Immature natural killer cell (primary cell): ENCODE measurements at regions not wholly inside any gene's neighbourhood (a gene's known extent, or its start where the extent isn't known, plus 50 kb on each side); places are given as distances from the start of the nearest gene placed in this dataset.

ENCODE experiments used
- DNase-seq, 3 donors: peaks; one replicate each; pipeline ENCODE4 v3.0.0; 2022; ENCODE audit warnings: mixed read lengths in 1 of 3
- H3K27ac Mint-ChIP-seq, 6 donors: one replicate each; pipeline ENCODE4 v1.8.0; 2020; ENCODE audit warnings: mixed read lengths in 6 of 6, mild to moderate bottlenecking in 5 of 6, inconsistent platforms in 4 of 6, moderate library complexity in 3 of 6
- H3K27me3 Mint-ChIP-seq, 3 donors: one replicate each; pipeline ENCODE4 v1.8.0; 2020 to 2021; ENCODE audit warnings: low read depth in 3 of 3, mild to moderate bottlenecking in 3 of 3, mixed read lengths in 3 of 3, moderate library complexity in 3 of 3, inconsistent platforms in 1 of 3
- H3K36me3 Mint-ChIP-seq, 3 donors: one replicate each; pipeline ENCODE4 v1.8.0; 2020; ENCODE audit warnings: mixed read lengths in 3 of 3, inconsistent platforms in 2 of 3, mild to moderate bottlenecking in 2 of 3
- H3K4me1 Mint-ChIP-seq, 2 donors: one replicate each; pipeline ENCODE4 v1.8.0; 2020; ENCODE audit warnings: inconsistent platforms in 2 of 2, mild to moderate bottlenecking in 2 of 2, mixed read lengths in 2 of 2, moderate library complexity in 1 of 2
- H3K4me3 Mint-ChIP-seq, 5 donors: one replicate each; pipeline ENCODE4 v1.8.0; 2020; ENCODE audit warnings: mild to moderate bottlenecking in 5 of 5, mixed read lengths in 5 of 5, inconsistent platforms in 3 of 5, moderate library complexity in 3 of 5
- H3K9me3 Mint-ChIP-seq, 6 donors: one replicate each; pipeline ENCODE4 v1.8.0; 2020; ENCODE audit warnings: mild to moderate bottlenecking in 6 of 6, mixed read lengths in 6 of 6, inconsistent platforms in 4 of 6, moderate library complexity in 3 of 6

- Mint-ChIP-seq H3K27me3 (peaks cover 0 to 2% (median 0%) of the 10 kb centered on the region in 3 donors), H3K4me3 (no peak overlapping the region)
- DNase-seq = no peak
Measured at GRCh38 chr3:156620901-156621300, 53.5 kb upstream of the TIPARP start.

GRCh38 chr3:156620260-156620659 lies 54.1 kb upstream of the TIPARP start:
- Mint-ChIP-seq H3K9me3 (no peaks in the 10 kb centered on the region), H3K27ac (no peak overlapping the region), H3K4me1 (no peaks in the 10 kb centered on the region), H3K36me3 (no peaks in the 10 kb centered on the region), H3K27me3 (peaks cover 0 to 2% (median 0%) of the 10 kb centered on the region in 3 donors), H3K4me3 (no peak overlapping the region)
- no peak for DNase-seq

More at GRCh38 chr3:156620901-156621300, 53.5 kb upstream of the TIPARP start:
- Mint-ChIP-seq H3K27ac (no peak overlapping the region), H3K9me3 (no peaks in the 10 kb centered on the region), H3K4me1 (no peaks in the 10 kb centered on the region), H3K36me3 (no peaks in the 10 kb centered on the region)

DNA sequence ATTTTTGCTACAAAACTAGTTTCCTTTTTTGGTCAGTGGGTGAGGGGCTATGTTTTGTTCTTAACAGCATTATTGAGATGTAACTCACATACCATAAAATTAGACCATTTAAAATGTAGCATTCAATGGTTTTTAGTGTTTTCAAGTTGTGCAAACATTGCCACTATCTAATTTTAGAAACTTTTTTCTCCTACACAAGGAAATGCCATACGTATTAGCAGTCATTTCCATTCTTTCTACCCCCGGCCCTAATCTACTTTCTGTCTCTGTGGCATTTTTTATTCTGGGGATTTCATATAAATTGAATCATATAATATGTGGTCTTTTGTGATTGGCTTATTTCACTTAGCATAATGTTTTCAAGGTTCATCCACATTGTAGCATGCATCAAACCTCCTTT lies 55.0 kb upstream of the TIPARP start:
- Mint-ChIP-seq H3K4me3 (no peak overlapping the region), H3K27me3 (peaks cover 0 to 2% (median 0%) of the 10 kb centered on the region in 3 donors), H3K4me1 (no peaks in the 10 kb centered on the region), H3K27ac (no peak overlapping the region), H3K9me3 (no peaks in the 10 kb centered on the region), H3K36me3 (no peaks in the 10 kb centered on the region)
- DNase-seq = no peak

DNA sequence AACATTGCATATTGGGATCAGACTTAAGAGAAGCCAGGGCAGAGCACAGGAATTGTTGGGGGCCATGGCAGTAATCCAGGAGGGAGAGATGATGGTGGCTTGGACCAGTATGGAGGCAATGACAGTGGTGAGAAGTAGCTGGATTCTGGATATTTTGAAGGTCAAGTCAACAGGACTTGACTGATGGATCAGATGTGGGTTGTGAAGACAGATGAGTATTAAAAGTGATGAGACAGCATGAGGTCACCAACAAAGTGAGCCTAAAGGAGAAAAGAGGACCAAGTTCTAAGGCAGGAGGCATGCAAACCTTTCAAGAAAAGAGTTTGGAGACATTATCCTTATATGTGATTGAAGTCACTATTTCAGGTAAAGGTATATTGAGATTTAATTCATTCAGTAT lies 56.6 kb upstream of the TIPARP start:
- Mint-ChIP-seq H3K27me3 (peaks cover 0 to under 1% (median 0%) of the 10 kb centered on the region in 3 donors), H3K9me3 (no peaks in the 10 kb centered on the region), H3K4me3 (no peak overlapping the region), H3K36me3 (no peaks in the 10 kb centered on the region), H3K4me1 (no peaks in the 10 kb centered on the region), H3K27ac (no peak overlapping the region)
- no peak for DNase-seq

- no peak for DNase-seq
- no peaks in the 10 kb centered on the region for H3K9me3 Mint-ChIP-seq
- H3K27me3 Mint-ChIP-seq = no peaks in the 10 kb centered on the region
Measured at GRCh38 chr3:156617145-156617544, 57.2 kb upstream of the TIPARP start.

DNA sequence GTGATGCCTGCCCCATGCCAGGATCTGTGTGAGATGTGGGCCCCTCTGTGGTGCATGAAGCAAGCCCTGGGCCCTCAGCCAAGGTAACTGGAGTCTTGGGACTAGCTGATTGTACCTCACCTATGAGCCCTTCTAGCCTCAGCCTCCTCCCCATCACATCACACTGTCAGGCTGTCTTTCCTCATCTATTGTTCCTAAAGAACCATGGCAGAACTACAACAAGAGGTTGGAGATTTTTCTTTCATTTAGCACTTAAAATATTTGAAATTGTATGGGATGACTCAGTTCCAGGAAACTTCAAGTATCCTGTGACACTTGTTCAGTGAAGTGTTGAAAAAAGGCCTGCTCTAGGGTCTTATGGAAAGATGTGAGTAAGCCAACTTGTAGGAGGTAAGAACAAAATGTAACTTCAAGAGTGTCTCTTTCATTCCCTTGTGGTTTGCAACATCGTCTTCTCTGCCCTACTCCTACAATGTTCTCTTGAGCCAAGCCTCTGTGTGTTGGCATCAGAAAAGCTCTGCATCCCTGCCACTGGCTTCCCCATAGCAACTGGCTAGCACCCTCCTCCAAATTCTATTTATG lies 58.7 kb upstream of the TIPARP start:
- Mint-ChIP-seq H3K36me3 (no peaks in the 10 kb centered on the region), H3K27me3 (no peaks in the 10 kb centered on the region), H3K9me3 (no peaks in the 10 kb centered on the region), H3K4me1 (no peaks in the 10 kb centered on the region), H3K4me3 (no peak overlapping the region), H3K27ac (no peak overlapping the region)
- DNase-seq = no peak

More at GRCh38 chr3:156617145-156617544, 57.2 kb upstream of the TIPARP start:
- Mint-ChIP-seq H3K27ac (no peak overlapping the region), H3K4me1 (no peaks in the 10 kb centered on the region), H3K36me3 (no peaks in the 10 kb centered on the region), H3K4me3 (no peak overlapping the region)

GRCh38 chr3:156614642-156615511 lies 59.5 kb upstream of the TIPARP start:
- H3K9me3 Mint-ChIP-seq = no peaks in the 10 kb centered on the region
- no peak overlapping the region for H3K27ac Mint-ChIP-seq
- no peaks in the 10 kb centered on the region for H3K36me3 Mint-ChIP-seq

DNA sequence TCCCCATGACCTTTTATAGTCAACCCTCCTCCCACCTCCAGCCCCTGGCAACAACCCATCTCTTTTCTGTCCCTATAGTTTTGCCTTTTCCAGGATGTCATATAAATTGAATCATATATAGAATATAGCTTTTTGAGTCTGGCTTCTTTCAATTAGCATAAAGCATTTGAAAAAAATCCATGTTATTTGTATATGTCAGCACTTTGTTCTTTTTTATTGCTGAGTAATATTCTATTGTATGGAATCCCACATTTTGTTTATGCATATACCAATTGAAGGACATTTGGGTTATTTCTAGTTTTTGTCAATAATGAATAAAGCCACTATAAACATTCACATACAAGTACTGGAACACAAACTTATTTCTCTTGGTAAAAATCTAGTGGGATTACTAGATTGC lies 58.0 kb upstream of the SSR3 start:
- H3K4me1 Mint-ChIP-seq = no peaks in the 10 kb centered on the region
- H3K36me3 Mint-ChIP-seq = no peaks in the 10 kb centered on the region
- H3K27ac Mint-ChIP-seq = no peak overlapping the region
- DNase-seq = no peak
- peaks cover 0 to 3% (median 2%) of the 10 kb centered on the region in 3 donors for H3K27me3 Mint-ChIP-seq
- H3K9me3 Mint-ChIP-seq = no peaks in the 10 kb centered on the region
- no peak overlapping the region for H3K4me3 Mint-ChIP-seq

More at GRCh38 chr3:156614642-156615511, 59.5 kb upstream of the TIPARP start:
- H3K4me1 Mint-ChIP-seq = no peaks in the 10 kb centered on the region
- DNase-seq = no peak
- H3K27me3 Mint-ChIP-seq = peaks cover 0 to 3% (median 0%) of the 10 kb centered on the region in 3 donors
- no peak overlapping the region for H3K4me3 Mint-ChIP-seq

DNA sequence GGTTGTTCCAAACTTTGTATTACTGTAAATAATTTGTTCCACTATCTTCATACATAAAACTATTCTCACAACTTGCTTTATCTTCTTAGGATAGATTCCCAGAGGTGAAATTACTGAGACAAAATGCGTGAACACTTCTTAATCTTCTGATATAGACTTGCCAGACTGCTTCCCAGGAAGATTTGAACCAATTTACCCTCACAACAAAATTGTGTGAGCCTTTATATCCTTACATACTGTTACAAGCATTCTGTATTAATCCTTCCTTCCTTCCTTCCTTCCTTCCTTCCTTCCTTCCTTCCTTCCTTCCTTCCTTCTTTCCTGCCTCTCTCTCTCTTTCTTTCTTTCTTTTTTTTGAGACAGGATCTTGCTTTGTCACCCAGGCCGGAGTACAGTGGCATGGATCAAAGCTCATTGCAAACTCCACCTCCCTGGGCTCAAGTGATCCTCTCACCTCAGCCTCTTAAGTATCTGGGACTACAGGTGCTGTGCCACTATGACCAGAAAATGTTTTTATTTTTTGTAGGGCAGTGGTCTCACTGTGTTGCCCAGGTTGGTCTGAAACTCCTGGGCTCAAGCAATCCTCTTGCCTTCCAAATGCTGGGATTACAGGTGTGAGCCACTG lies 57.1 kb upstream of the SSR3 start:
- no peak overlapping the region for H3K4me3 Mint-ChIP-seq
- no peak overlapping the region for H3K27ac Mint-ChIP-seq
- peaks cover 0 to 2% of the 10 kb centered on the region in 2 donors for H3K4me1 Mint-ChIP-seq
- H3K9me3 Mint-ChIP-seq = no peaks in the 10 kb centered on the region
- no peak for DNase-seq
- no peaks in the 10 kb centered on the region for H3K36me3 Mint-ChIP-seq
- H3K27me3 Mint-ChIP-seq = peaks cover 0 to 5% (median 3%) of the 10 kb centered on the region in 3 donors

- Mint-ChIP-seq H3K27ac (no peak overlapping the region), H3K9me3 (no peaks in the 10 kb centered on the region), H3K4me1 (peaks cover 4 to 15% of the 10 kb centered on the region in 2 donors), H3K4me3 (no peak overlapping the region), H3K36me3 (no peaks in the 10 kb centered on the region), H3K27me3 (peaks cover 6 to 7% (median 7%) of the 10 kb centered on the region in 3 donors)
- no peak for DNase-seq
Measured at GRCh38 chr3:156610154-156610553, 55.2 kb upstream of the SSR3 start.

GRCh38 chr3:156609546-156609945 lies 54.6 kb upstream of the SSR3 start:
- Mint-ChIP-seq H3K27me3 (peaks cover 6 to 9% (median 7%) of the 10 kb centered on the region in 3 donors), H3K4me3 (no peak overlapping the region), H3K9me3 (no peaks in the 10 kb centered on the region), H3K36me3 (no peaks in the 10 kb centered on the region), H3K27ac (no peak overlapping the region), H3K4me1 (peaks cover 4 to 15% of the 10 kb centered on the region in 2 donors)
- DNase-seq = no peak

DNA sequence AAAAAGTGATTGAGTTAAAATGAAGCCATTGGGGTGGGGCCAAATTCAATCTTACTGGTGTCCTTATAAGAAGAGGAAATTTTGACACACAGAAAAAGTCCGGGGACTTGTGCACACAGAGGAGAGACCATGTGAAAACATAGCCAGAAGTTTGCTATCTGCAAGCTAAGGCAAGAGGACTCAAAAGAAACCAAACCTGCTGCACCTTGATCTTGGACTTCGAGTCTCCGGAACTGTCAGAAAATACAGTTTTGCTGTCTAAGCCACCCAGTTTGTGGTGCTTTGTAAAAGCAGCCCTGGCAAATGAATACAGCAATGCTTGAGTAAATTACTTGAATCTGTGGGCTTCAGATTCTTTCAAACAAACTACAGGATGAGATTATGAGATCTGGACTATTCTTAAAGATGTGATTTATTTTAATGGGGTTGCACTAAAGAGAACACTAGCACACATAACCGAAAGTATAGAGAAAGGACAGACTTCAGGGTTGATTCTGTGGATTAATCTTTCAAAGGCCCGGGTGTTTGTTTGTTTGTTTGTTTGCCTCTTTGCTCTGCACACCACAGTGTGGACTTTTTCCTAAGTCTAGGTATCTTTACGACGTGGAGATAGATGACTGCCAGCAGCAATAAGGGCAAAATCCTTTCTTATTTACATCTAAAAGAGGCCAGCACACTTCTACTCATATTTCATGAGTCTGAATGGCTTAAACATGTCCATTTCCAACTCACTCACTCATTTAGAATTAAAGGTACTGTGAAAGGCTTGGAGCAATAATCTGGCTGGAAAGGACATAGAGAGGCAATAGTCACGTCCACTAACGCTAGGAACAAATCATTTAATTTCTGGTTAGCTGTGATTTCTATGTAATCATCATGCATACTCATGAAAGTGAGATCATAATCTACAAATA lies 53.9 kb upstream of the SSR3 start:
- Mint-ChIP-seq H3K4me3 (no peak overlapping the region), H3K36me3 (no peaks in the 10 kb centered on the region), H3K27ac (no peak overlapping the region), H3K4me1 (peaks cover 4 to 15% of the 10 kb centered on the region in 2 donors), H3K27me3 (peaks cover 6 to 9% (median 7%) of the 10 kb centered on the region in 3 donors), H3K9me3 (no peaks in the 10 kb centered on the region)
- no peak for DNase-seq

DNA sequence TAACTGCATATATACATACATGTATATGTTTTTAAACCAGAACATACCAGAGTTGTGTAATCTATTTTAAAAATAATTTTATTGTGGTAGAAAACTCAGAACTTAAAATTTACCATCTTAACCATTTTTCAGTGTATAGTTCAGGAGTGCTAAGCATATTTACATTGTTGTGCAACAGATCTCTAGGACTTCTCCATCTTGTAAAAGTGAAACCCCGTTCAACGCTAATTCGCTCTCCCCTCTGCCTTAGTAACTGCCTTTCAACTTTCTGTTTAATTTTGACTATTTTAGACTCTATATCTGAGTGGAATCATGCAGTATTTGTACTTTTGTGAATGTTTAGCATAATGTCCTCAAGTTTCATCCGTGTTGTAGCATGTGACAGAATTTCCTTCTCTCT lies 51.8 kb upstream of the SSR3 start:
- Mint-ChIP-seq H3K4me3 (peak overlapping the region; percentile 36 to 88 (median 80)), H3K9me3 (no peaks in the 10 kb centered on the region), H3K36me3 (no peaks in the 10 kb centered on the region), H3K27ac (no peak overlapping the region), H3K4me1 (peaks cover 4 to 15% of the 10 kb centered on the region in 2 donors), H3K27me3 (peaks cover 6 to 9% (median 7%) of the 10 kb centered on the region in 3 donors)
- DNase-seq = peak in 2 of 3 donors; percentile 3 to 8
